IPS-18a (cell line): ENCODE measurements at regions not wholly inside any gene's neighbourhood (a gene's known extent, or its start where the extent isn't known, plus 50 kb on each side); places are given as distances from the start of the nearest gene placed in this dataset.

Source experiments
- H3K27ac ChIP-seq: one replicate; pipeline ENCODE4 v1.5.1; 2013; ENCODE audit warnings: low read length
- H3K27me3 ChIP-seq: one replicate; pipeline ENCODE4 v1.6.1; 2013; ENCODE audit warnings: mild to moderate bottlenecking, low read length; ENCODE audit not compliant: control insufficient read depth, insufficient read depth
- H3K36me3 ChIP-seq: one replicate; pipeline ENCODE4 v1.6.1; 2013; ENCODE audit warnings: low read depth, low read length; ENCODE audit not compliant: control insufficient read depth
- H3K4me1 ChIP-seq: one replicate; pipeline ENCODE4 v1.6.1; 2013; ENCODE audit warnings: low read depth, low read length; ENCODE audit not compliant: control insufficient read depth
- H3K4me3 ChIP-seq: one replicate; pipeline ENCODE4 v1.5.1; 2013; ENCODE audit warnings: low read length
- H3K9ac ChIP-seq: one replicate; pipeline ENCODE4 v1.6.1; 2013; ENCODE audit warnings: mild to moderate bottlenecking, low read length, moderate library complexity
- H3K9me3 ChIP-seq: one replicate; pipeline ENCODE4 v1.6.1; 2013; ENCODE audit warnings: low read depth, low read length; ENCODE audit not compliant: control insufficient read depth

GRCh38 chr2:9089831-9090230 is 86.3 kb upstream of the MBOAT2 start:
- Histone ChIP-seq H3K4me1 (no peaks in the 10 kb centered on the region), H3K27ac (no peak overlapping the region), H3K27me3 (no peaks in the 10 kb centered on the region), H3K4me3 (no peak overlapping the region), H3K9me3 (no peaks in the 10 kb centered on the region), H3K36me3 (no peaks in the 10 kb centered on the region), H3K9ac (no peak overlapping the region)

DNA sequence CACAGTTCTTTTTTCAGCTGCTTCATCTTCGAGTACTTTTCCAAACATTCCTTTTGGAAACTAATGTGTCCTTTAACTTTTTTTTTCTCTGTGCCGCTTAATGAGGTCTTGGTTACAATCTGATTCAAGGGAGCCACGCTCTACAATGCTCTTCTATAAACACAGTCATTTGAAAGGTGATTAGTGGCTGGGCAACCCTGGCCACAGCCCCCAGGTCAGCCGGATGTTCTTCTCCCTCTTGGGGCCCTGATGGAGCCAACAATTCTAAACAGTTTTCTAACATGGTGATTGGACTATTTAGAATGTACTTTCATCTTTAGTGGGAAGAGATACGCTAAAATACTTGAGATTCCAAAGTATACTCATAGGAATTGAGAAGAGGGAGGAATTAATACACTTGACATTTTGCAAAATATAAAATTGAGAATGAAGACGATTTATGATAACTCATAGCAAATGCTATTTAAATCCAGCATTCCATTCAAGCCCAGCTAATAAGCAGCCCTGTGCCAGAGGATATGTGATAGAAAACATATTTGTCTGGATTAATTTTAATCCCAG is 83.7 kb upstream of the MBOAT2 start:
- no peak overlapping the region for H3K4me3 ChIP-seq
- no peaks in the 10 kb centered on the region for H3K27me3 ChIP-seq
- no peaks in the 10 kb centered on the region for H3K36me3 ChIP-seq
- H3K27ac ChIP-seq: no peak overlapping the region
- no peak overlapping the region for H3K9ac ChIP-seq
- H3K9me3 ChIP-seq: no peaks in the 10 kb centered on the region
- no peaks in the 10 kb centered on the region for H3K4me1 ChIP-seq

DNA sequence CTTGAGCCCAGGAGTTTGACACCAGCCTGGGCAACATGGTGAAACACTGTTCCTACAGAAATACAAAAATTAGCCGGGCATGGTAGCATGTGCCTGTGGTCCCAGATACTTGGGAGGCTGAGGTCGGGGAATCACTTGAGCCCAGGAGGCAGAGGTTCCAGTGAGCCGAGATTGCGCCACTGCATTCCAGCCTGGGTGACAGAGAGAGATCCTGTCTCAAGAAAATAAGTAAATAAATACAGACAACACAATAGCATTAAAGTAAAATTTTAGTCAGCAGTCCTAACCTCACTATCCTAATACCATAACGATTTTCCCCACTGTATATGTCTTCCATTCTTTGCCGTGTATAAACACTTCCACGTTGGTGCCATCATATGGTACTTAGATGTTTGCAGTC is 83.0 kb upstream of the MBOAT2 start:
- Histone ChIP-seq H3K9me3 (no peaks in the 10 kb centered on the region), H3K4me3 (no peak overlapping the region), H3K9ac (no peak overlapping the region), H3K27me3 (no peaks in the 10 kb centered on the region), H3K4me1 (no peaks in the 10 kb centered on the region), H3K36me3 (no peaks in the 10 kb centered on the region), H3K27ac (no peak overlapping the region)

- H3K27me3 ChIP-seq: no peaks in the 10 kb centered on the region
- no peaks in the 10 kb centered on the region for H3K9me3 ChIP-seq
- H3K4me1 ChIP-seq: no peaks in the 10 kb centered on the region
- no peak overlapping the region for H3K27ac ChIP-seq
- H3K4me3 ChIP-seq: no peak overlapping the region
- H3K9ac ChIP-seq: no peak overlapping the region
- H3K36me3 ChIP-seq: no peaks in the 10 kb centered on the region
Observed at GRCh38 chr2:9085353-9085752, 81.9 kb upstream of the MBOAT2 start.

DNA sequence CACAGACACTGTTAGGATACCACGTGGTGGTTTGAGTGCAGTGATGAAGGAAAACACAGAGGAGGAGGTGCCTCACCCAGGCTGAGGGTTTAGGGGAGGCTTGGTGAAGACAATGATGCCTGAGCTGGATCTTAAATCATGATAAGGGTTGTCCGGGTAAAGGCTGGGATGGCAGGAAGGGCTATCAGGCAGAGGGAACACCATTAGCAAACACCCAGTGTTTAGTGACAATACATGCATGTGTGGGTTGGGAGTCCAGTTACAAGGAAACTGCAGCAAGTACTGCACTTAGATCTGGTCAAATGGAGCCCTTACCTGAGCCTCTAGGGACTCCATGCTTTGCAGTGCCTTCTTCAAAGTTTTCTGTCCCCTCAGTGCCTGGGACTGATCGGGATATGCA is 79.8 kb upstream of the MBOAT2 start:
- Histone ChIP-seq H3K9me3 (no peaks in the 10 kb centered on the region), H3K9ac (no peak overlapping the region), H3K27me3 (no peaks in the 10 kb centered on the region), H3K4me1 (no peaks in the 10 kb centered on the region), H3K27ac (no peak overlapping the region), H3K36me3 (no peaks in the 10 kb centered on the region), H3K4me3 (no peak overlapping the region)

DNA sequence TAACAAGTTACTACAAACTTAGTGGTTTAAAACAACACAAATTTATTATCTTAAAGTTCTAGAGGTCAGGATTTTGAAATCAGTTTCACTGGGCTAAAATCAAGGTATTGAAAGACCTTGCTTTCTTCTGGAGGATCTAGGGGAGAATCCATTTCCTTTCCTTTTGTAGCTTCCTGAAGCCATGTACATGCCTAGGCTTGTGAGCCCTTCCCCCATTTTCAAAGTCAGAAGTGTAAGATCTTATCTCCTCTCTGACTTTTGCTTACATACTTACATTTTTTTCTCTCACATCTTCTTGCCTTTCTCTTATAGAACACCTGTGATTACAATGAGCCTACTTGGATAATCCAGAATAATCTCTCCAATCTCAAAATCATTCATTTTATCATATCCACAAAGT is 78.7 kb upstream of the MBOAT2 start:
- no peak overlapping the region for H3K27ac ChIP-seq
- no peaks in the 10 kb centered on the region for H3K36me3 ChIP-seq

DNA sequence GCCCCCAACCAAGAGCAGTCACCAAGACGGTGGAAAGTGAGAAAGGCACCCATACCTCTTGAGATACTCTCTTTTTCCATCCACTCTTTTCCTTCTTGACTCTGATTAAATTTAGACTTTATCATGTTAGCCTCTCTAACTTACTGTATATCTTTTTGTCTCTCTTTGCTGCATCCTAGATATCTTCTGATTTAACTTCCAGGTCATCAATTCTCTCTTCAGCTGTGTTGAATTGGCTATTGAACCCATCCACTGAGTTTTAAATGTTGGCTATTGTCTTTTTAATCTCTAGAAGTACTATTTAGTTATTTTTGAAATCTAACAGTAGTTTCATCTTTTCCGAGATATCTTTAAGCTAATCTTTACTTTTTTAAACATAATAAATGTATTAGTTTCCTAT is 78.3 kb upstream of the MBOAT2 start:
- H3K9me3 ChIP-seq: no peaks in the 10 kb centered on the region
- no peaks in the 10 kb centered on the region for H3K4me1 ChIP-seq
- no peak overlapping the region for H3K4me3 ChIP-seq
- no peak overlapping the region for H3K9ac ChIP-seq
- no peak overlapping the region for H3K27ac ChIP-seq
- H3K27me3 ChIP-seq: no peaks in the 10 kb centered on the region
- no peaks in the 10 kb centered on the region for H3K36me3 ChIP-seq

More for the DNA sequence above, 78.7 kb upstream of the MBOAT2 start:
- Histone ChIP-seq H3K9ac (no peak overlapping the region), H3K4me1 (no peaks in the 10 kb centered on the region), H3K4me3 (no peak overlapping the region), H3K9me3 (no peaks in the 10 kb centered on the region), H3K27me3 (no peaks in the 10 kb centered on the region)

DNA sequence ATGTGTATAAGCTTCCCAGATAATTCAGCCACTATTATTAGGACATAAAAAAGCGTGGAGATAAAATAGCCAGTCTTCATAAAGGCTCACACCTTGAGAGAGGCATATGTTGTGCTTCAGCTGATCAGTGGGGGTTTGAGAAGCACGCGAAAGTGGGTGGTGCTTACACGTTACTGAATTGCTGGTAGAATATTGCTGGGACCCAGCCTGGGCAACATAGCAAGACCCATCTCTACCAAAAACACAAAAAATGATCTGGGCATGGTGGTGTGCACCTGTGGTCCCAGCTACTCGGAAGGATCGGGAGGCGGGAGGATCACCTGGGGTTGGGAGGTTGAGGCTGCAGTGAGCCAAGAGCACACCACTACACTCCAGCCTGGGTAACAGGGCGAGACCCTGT is 74.9 kb upstream of the MBOAT2 start:
- Histone ChIP-seq H3K36me3 (no peaks in the 10 kb centered on the region), H3K4me1 (peaks cover 18% of the 10 kb centered on the region), H3K9me3 (no peaks in the 10 kb centered on the region), H3K27ac (no peak overlapping the region), H3K4me3 (no peak overlapping the region), H3K27me3 (peaks cover 25% of the 10 kb centered on the region), H3K9ac (no peak overlapping the region)

GRCh38 chr2:9077691-9078090 is 74.2 kb upstream of the MBOAT2 start:
- no peak overlapping the region for H3K9ac ChIP-seq
- H3K4me1 ChIP-seq: peaks cover 18% of the 10 kb centered on the region

DNA sequence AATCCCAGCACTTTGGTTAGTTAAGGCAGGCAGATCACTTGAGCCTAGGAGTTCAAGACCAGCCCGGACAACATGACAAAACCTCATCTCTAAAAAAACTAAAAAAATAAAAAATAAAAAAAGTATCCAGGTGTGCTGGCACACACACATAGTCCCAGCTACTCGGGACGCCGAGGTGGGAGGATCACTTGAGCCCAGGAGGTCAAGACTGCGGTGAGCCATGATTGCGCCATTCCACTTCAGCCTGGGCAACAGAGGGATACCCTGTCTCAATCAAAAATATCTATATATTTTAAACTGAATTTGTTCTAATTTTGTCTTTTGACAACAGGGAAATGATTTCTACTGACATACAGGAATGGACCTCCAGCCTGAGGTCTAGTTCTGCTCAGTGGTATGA is 73.3 kb upstream of the MBOAT2 start:
- H3K27me3 ChIP-seq: peaks cover 41% of the 10 kb centered on the region
- peaks cover 18% of the 10 kb centered on the region for H3K4me1 ChIP-seq
- H3K27ac ChIP-seq: no peak overlapping the region
- H3K4me3 ChIP-seq: no peak overlapping the region
- H3K36me3 ChIP-seq: no peaks in the 10 kb centered on the region
- no peak overlapping the region for H3K9ac ChIP-seq
- no peaks in the 10 kb centered on the region for H3K9me3 ChIP-seq

More at GRCh38 chr2:9077691-9078090, 74.2 kb upstream of the MBOAT2 start:
- Histone ChIP-seq H3K27me3 (peaks cover 32% of the 10 kb centered on the region), H3K27ac (no peak overlapping the region), H3K9me3 (no peaks in the 10 kb centered on the region), H3K4me3 (no peak overlapping the region), H3K36me3 (no peaks in the 10 kb centered on the region)

DNA sequence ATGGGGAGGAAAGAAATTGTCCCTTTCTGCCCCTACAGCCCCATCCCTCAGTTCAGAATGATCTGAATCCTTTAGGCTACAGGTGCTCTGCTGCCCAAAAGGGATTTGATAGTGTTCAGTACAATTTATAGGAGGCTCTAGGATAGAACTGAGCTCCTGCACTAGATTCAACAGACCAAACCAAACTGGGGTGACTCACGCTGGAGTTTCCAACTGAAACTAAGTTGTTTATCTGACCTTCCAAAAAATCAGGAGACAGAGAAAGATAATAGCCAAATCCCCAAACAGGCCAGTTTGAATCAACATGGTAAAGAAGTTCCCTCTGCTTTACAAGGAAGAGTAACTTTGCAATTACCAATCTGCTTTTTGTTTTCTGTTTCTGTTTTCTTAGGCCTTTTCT is 72.7 kb upstream of the MBOAT2 start:
- H3K27ac ChIP-seq: no peak overlapping the region
- H3K9me3 ChIP-seq: no peaks in the 10 kb centered on the region
- no peaks in the 10 kb centered on the region for H3K36me3 ChIP-seq
- no peak overlapping the region for H3K9ac ChIP-seq
- H3K4me3 ChIP-seq: no peak overlapping the region
- H3K4me1 ChIP-seq: peaks cover 18% of the 10 kb centered on the region
- H3K27me3 ChIP-seq: peaks cover 43% of the 10 kb centered on the region

- no peaks in the 10 kb centered on the region for H3K36me3 ChIP-seq
- H3K9ac ChIP-seq: no peak overlapping the region
- no peaks in the 10 kb centered on the region for H3K9me3 ChIP-seq
- no peak overlapping the region for H3K27ac ChIP-seq
- peaks cover 18% of the 10 kb centered on the region for H3K4me1 ChIP-seq
- H3K4me3 ChIP-seq: peak overlapping the region; percentile 10
- peaks cover 43% of the 10 kb centered on the region for H3K27me3 ChIP-seq
Observed at GRCh38 chr2:9074930-9075329, 71.4 kb upstream of the MBOAT2 start.
